K562 (cell line): ENCODE measurements at regions not wholly inside any gene's neighbourhood (a gene's known extent, or its start where the extent isn't known, plus 50 kb on each side); places are given as distances from the start of the nearest gene placed in this dataset.

Experiments
- ATAC-seq: fragments of 200-7000 bp; cut with Tn5 transposase; 3 replicates; pipeline ENCODE4 v1.9.1; 2020; ENCODE audit warnings: moderate library complexity
- BruUV-seq: library from RNA; stranded (reverse); fragments of 400-500 nt; replicated peaks from 2 replicates; lab custom pipeline; 2021; lab: Mats Ljungman, UMichigan
- CTCF ChIA-PET: fragments of 300-600 bp; formaldehyde crosslinking; extraction: SDS; loops from one replicate; lab custom pipeline; 2021; ENCODE audit warnings: low intra/inter-chr PET ratio; lab: Yijun Ruan, JAX
- POLR2A ChIA-PET: fragments of 300-600, 350-650 bp; sonication (Branson Sonifier 250); formaldehyde crosslinking; extraction: SDS; loops from one replicate; lab custom pipeline; 2021; ENCODE audit warnings: antibody characterized with exemption, inconsistent platforms; lab: Yijun Ruan, JAX
- DNase-seq, 4 experiments: peaks; one replicate each; pipeline versions ENCODE4 v3.0.0 to v3.0.0-alpha.2; 2011 to 2018; ENCODE audit warnings: low spot score in 3 of 4, mixed read lengths in 3 of 4; ENCODE audit errors: extremely low read depth in 1 of 4
- FAIRE-seq: peaks from 2 replicates; lab custom pipeline; 2011; peaks lifted over from hg19 to GRCh38; lab: Jason Lieb, UNC
- H2AFZ ChIP-seq: 2 replicates; pipeline ENCODE4 v1.6.0; 2011; ENCODE audit warnings: low read depth, low read length, control low read depth, inconsistent platforms
- H3K27ac ChIP-seq: fragments of 200-600 bp; 3 replicates; pipeline ENCODE4 v1.8.0; 2011; ENCODE audit warnings: low read depth, mild to moderate bottlenecking, control low read depth, inconsistent platforms, low read length, moderate library complexity, mixed read lengths; ENCODE audit errors: extremely low read depth
- H3K27me3 ChIP-seq, 2 experiments: fragments of 300-600 bp in 1 of 2; 2 replicates in 1 of 2; 3 replicates in 1 of 2; pipeline versions ENCODE4 v1.6.0 to v1.8.0; 2011; ENCODE audit warnings: inconsistent platforms in 2 of 2, low read length in 2 of 2, mild to moderate bottlenecking in 1 of 2, mixed read lengths in 1 of 2, moderate library complexity in 1 of 2; ENCODE audit not compliant: control insufficient read depth in 2 of 2, insufficient read depth in 2 of 2
- H3K36me3 ChIP-seq: fragments of 300-600 bp; 3 replicates; pipeline ENCODE4 v1.8.0; 2011; ENCODE audit warnings: mild to moderate bottlenecking, low read length, inconsistent platforms; ENCODE audit not compliant: control insufficient read depth, insufficient read depth
- H3K4me1 ChIP-seq, 2 experiments: fragments of 200-600 bp in 1 of 2; replicated peaks in 1 of 2; 2 replicates in 1 of 2; 3 replicates in 1 of 2; pipeline versions ENCODE4 v1.5.1 to v1.8.0; 2011; ENCODE audit warnings: inconsistent platforms in 2 of 2, low read length in 2 of 2, mild to moderate bottlenecking in 1 of 2, mixed read lengths in 1 of 2, moderate library complexity in 1 of 2; ENCODE audit not compliant: control insufficient read depth in 2 of 2, insufficient read depth in 2 of 2
- H3K4me2 ChIP-seq: 2 replicates; pipeline ENCODE4 v1.6.1; 2011; ENCODE audit warnings: low read length, control low read depth, inconsistent platforms, mixed read lengths; ENCODE audit not compliant: insufficient read depth
- H3K4me3 ChIP-seq: fragments of 200-600 bp; sonication (generic), shearing (Covaris generic); 2 replicates; pipeline ENCODE4 v1.5.1; 2016; ENCODE audit warnings: control low read depth, inconsistent platforms
- H3K79me2 ChIP-seq: fragments of 200-600 bp; 3 replicates; pipeline ENCODE4 v1.8.0; 2011; ENCODE audit warnings: low read length, inconsistent platforms; ENCODE audit not compliant: control insufficient read depth, insufficient read depth
- H3K9ac ChIP-seq, 2 experiments: 2 replicates each; pipeline versions ENCODE4 v1.6.0 to v1.6.1; 2011; ENCODE audit warnings: low read depth in 2 of 2, low read length in 2 of 2, control low read depth in 1 of 2, inconsistent platforms in 1 of 2, mild to moderate bottlenecking in 1 of 2, mixed read lengths in 1 of 2; ENCODE audit not compliant: insufficient read depth in 1 of 2
- H3K9me1 ChIP-seq: one replicate; pipeline ENCODE4 v1.6.0; 2011; ENCODE audit warnings: inconsistent platforms, mild to moderate bottlenecking, low read length, moderate library complexity; ENCODE audit not compliant: control insufficient read depth, insufficient read depth
- H3K9me3 ChIP-seq: replicated peaks from 2 replicates; pipeline ENCODE4 v1.5.1; 2011; ENCODE audit warnings: low read depth, low read length, inconsistent platforms; ENCODE audit not compliant: control insufficient read depth, insufficient read depth
- H4K20me1 ChIP-seq: replicated peaks from 2 replicates; pipeline ENCODE4 v1.6.1; 2011; ENCODE audit warnings: low read length, inconsistent platforms, mixed read lengths; ENCODE audit not compliant: control insufficient read depth, insufficient read depth
- RFX1 ChIP-seq: fragments of 450-650 bp; IDR thresholded peaks from 2 replicates; pipeline ENCODE4 v1.6.1; 2016; ENCODE audit warnings: mild to moderate bottlenecking, moderate library complexity
- SOX6 ChIP-seq: fragments of 450-650 bp; IDR thresholded peaks from 2 replicates; pipeline ENCODE4 v1.6.1; 2014; ENCODE audit warnings: mild to moderate bottlenecking
- TBP ChIP-seq: optimal IDR thresholded peaks from 2 replicates; pipeline ENCODE3; 2011; ENCODE audit warnings: low read depth, low read length, improper control_type of control experiment
- ZNF146 ChIP-seq: IDR thresholded peaks from one replicate; pipeline ENCODE4 v1.6.1; 2018; ENCODE audit warnings: missing compliant biosample characterization; ENCODE audit not compliant: unreplicated experiment
- ZNF76 ChIP-seq: fragments of 250-450 bp; sonication (Bioruptor Pico); IDR thresholded peaks from 2 replicates; pipeline ENCODE4 v1.4.0; 2020; ENCODE audit warnings: mild to moderate bottlenecking, moderate library complexity, borderline replicate concordance
- WGBS: fragments of 100-300 bp; shearing (Covaris generic); methylation state at CpG from one replicate; pipeline ENCODE4 v1.1.6; 2016; ENCODE audit warnings: low coverage, mixed read lengths; ENCODE audit not compliant: insufficient coverage; ENCODE audit errors: missing lambda C conversion rate; 5-methylcytosine and 5-hydroxymethylcytosine counted together
- in situ Hi-C: fragments of 300-500 bp; cut with MboI; formaldehyde crosslinking; loops from 4 replicates; pipeline ENCODE4 v1.15.0; 2018; ENCODE audit warnings: inconsistent platforms, mixed read lengths
- intact Hi-C: fragments of 100-400 bp; cut with micrococcal nuclease; formaldehyde crosslinking; loops from 2 replicates; pipeline ENCODE4 v1.14.2; 2022
- TF ChIP-seq, protein P1 (sequence below): fragments of 250-450 bp; sonication (Bioruptor Pico); IDR thresholded peaks from 2 replicates; pipeline ENCODE4 v1.5.0; 2020; ENCODE audit warnings: mild to moderate bottlenecking

DNA sequence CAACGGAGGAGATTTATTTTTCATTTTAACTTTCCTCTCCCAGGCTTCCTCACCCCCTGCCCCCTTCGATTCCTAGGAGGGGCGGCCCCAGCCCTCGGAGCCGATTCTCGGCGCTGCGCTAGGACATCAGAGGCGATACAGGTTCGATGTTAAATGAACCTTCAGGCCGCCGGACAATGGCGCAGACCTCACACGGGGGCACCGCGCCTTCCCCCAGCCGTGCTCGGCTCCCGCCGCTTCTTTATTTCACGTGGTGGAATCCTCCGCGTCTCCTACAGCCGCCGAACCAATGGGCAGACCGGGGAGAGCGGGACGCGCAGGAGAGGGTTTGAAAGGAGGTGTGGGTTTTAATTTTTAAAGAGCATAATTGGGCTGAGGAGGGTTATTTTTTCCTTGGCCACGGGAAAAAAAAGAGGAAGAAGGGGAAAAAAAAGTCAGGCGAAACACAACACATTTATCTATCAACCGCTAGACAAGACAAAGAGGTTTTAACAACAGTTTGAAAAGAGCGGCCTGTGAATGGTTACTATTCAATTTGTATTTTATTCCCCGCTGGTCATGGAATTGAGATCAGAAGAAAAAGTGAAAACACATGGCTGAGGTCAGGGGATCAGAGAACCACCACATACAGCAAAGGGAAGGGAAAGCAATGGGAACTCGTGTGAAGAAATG, 126.8 kb downstream of the TMEM174 start:
- in situ Hi-C loops = no loop called here
- no peak for ATAC-seq
- Histone ChIP-seq H3K27me3 (peaks cover 24 to 58% of the 10 kb centered on the region in 2 experiments; a peak in 4 of 5 replicates), H3K27ac (no peak overlapping the region), H4K20me1 (no peaks in the 10 kb centered on the region), H3K79me2 (no peaks in the 10 kb centered on the region), H3K9ac (no peak overlapping the region), H3K36me3 (no peaks in the 10 kb centered on the region), H2AFZ (no peak overlapping the region), H3K4me2 (no peak overlapping the region), H3K4me1 (peaks cover 13 to 27% of the 10 kb centered on the region in 2 experiments; a peak in 4 of 5 replicates), H3K9me1 (no peaks in the 10 kb centered on the region), H3K9me3 (no peaks in the 10 kb centered on the region), H3K4me3 (no peak overlapping the region)
- CTCF ChIA-PET = no interaction called here
- BruUV-seq = no TSS peak
- FAIRE-seq = no peak
- POLR2A ChIA-PET = no interaction called here
- no peak for DNase-seq
- intact Hi-C loops = no loop called here
- no peak for TF ChIP-seq SOX6
- TF ChIP-seq RFX1 = no peak
- TF ChIP-seq TBP = no peak
- TF ChIP-seq ZNF146 (CRISPR knock-in tag) = no peak
- TF ChIP-seq, protein P1, sequence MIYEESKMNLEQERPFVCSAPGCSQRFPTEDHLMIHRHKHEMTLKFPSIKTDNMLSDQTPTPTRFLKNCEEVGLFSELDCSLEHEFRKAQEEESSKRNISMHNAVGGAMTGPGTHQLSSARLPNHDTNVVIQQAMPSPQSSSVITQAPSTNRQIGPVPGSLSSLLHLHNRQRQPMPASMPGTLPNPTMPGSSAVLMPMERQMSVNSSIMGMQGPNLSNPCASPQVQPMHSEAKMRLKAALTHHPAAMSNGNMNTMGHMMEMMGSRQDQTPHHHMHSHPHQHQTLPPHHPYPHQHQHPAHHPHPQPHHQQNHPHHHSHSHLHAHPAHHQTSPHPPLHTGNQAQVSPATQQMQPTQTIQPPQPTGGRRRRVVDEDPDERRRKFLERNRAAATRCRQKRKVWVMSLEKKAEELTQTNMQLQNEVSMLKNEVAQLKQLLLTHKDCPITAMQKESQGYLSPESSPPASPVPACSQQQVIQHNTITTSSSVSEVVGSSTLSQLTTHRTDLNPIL (CRISPR knock-in tag) = no peak
- no peak for TF ChIP-seq ZNF76 (CRISPR knock-in tag)
- WGBS = 36% methylated on average over 35 of the region's 35 CpGs
